Neural cell (in vitro differentiated cells): ENCODE measurements at regions not wholly inside any gene's neighbourhood (a gene's known extent, or its start where the extent isn't known, plus 50 kb on each side); places are given as distances from the start of the nearest gene placed in this dataset.

Experiments used
- H2AFZ ChIP-seq: fragments of 200-600, 300-800 bp; sonication (generic), shearing (Covaris generic); 2 replicates; pipeline ENCODE4 v1.6.0; 2014; ENCODE audit warnings: low read depth, mild to moderate bottlenecking, antibody characterized with exemption, low read length, moderate library complexity
- H3F3A ChIP-seq: fragments of 200-600 bp; shearing (Covaris generic); 2 replicates; pipeline ENCODE4 v1.6.1; 2016; ENCODE audit warnings: mild to moderate bottlenecking, moderate library complexity, mixed read lengths, antibody characterized with exemption, low read length; ENCODE audit not compliant: insufficient read depth, poor library complexity, severe bottlenecking
- H3K27ac ChIP-seq: fragments of 200-600, 300-800 bp; sonication (generic), shearing (Covaris generic); 2 replicates; pipeline ENCODE4 v1.5.1; 2014; ENCODE audit warnings: mild to moderate bottlenecking, low read length, moderate library complexity
- H3K27me3 ChIP-seq: fragments of 300-800, 200-600 bp; sonication (generic), shearing (Covaris generic); 2 replicates; pipeline ENCODE4 v1.6.0; 2014; ENCODE audit warnings: mild to moderate bottlenecking, low read depth, low read length, moderate library complexity; ENCODE audit not compliant: insufficient read depth
- H3K36me3 ChIP-seq: fragments of 300-800, 200-600 bp; sonication (generic), shearing (Covaris generic); 2 replicates; pipeline ENCODE4 v1.5.1; 2014; ENCODE audit warnings: mild to moderate bottlenecking, antibody characterized with exemption, low read length, moderate library complexity; ENCODE audit not compliant: insufficient read depth
- H3K4me2 ChIP-seq: fragments of 300-800, 200-600 bp; sonication (generic), shearing (Covaris generic); 2 replicates; pipeline ENCODE4 v1.6.0; 2014; ENCODE audit warnings: mild to moderate bottlenecking, low read length
- H3K4me3 ChIP-seq: fragments of 300-800, 200-600 bp; sonication (generic), shearing (Covaris generic); 2 replicates; pipeline ENCODE4 v1.5.1; 2014; ENCODE audit warnings: mild to moderate bottlenecking, low read length, moderate library complexity
- H3K79me2 ChIP-seq: fragments of 200-600 bp; shearing (Covaris generic); replicated peaks from 2 replicates; pipeline ENCODE4 v1.6.0; 2014; ENCODE audit warnings: mild to moderate bottlenecking, low read length, moderate library complexity; ENCODE audit not compliant: insufficient read depth
- H3K9ac ChIP-seq: fragments of 300-800, 200-600 bp; sonication (generic), shearing (Covaris generic); 2 replicates; pipeline ENCODE4 v1.6.1; 2016; ENCODE audit warnings: mild to moderate bottlenecking, low read length, mixed read lengths
- H3K9me2 ChIP-seq: fragments of 200-600 bp; shearing (Covaris generic); 2 replicates; pipeline ENCODE4 v1.6.1; 2016; ENCODE audit warnings: mild to moderate bottlenecking, low read length, mixed read lengths; ENCODE audit not compliant: insufficient read depth
- H3K9me3 ChIP-seq: fragments of 200-600, 300-800 bp; sonication (generic), shearing (Covaris generic); 2 replicates; pipeline ENCODE4 v1.6.1; 2016; ENCODE audit warnings: mild to moderate bottlenecking, mixed run types, low read length, moderate library complexity, mixed read lengths
- H4K20me1 ChIP-seq: fragments of 200-600 bp; shearing (Covaris generic); 2 replicates; pipeline ENCODE4 v1.6.1; 2016; ENCODE audit warnings: mild to moderate bottlenecking, mixed run types; ENCODE audit not compliant: insufficient read depth
- EP300 ChIP-seq: fragments of 450-650 bp; conservative IDR thresholded peaks from 2 replicates; pipeline ENCODE4 v1.6.1; 2014; ENCODE audit warnings: antibody characterized with exemption, mild to moderate bottlenecking, moderate library complexity; ENCODE audit not compliant: poor library complexity, severe bottlenecking
- EZH2 ChIP-seq: fragments of 200-600, 300-800 bp; shearing (Covaris generic), sonication (generic); IDR thresholded peaks from 2 replicates; pipeline ENCODE4 v1.6.1; 2014; ENCODE audit warnings: antibody characterized with exemption, low read length, borderline replicate concordance, mild to moderate bottlenecking; ENCODE audit not compliant: insufficient read depth, poor library complexity, severe bottlenecking
- MXI1 ChIP-seq: fragments of 450-650 bp; conservative IDR thresholded peaks from 2 replicates; pipeline ENCODE4 v1.6.1; 2014; ENCODE audit warnings: antibody characterized with exemption, mild to moderate bottlenecking; ENCODE audit not compliant: poor library complexity, severe bottlenecking
- POLR2AphosphoS5 ChIP-seq: IDR thresholded peaks from 2 replicates; pipeline ENCODE4 v1.6.1; 2012
- RAD21 ChIP-seq: fragments of 450-650 bp; conservative IDR thresholded peaks from 2 replicates; pipeline ENCODE4 v1.6.1; 2014; ENCODE audit warnings: antibody characterized with exemption, mild to moderate bottlenecking, moderate library complexity
- SMC3 ChIP-seq: fragments of 450-650 bp; conservative IDR thresholded peaks from 2 replicates; pipeline ENCODE4 v1.6.1; 2014; ENCODE audit warnings: antibody characterized with exemption, mild to moderate bottlenecking, moderate library complexity; ENCODE audit not compliant: poor library complexity
- TAF1 ChIP-seq: IDR thresholded peaks from 2 replicates; pipeline ENCODE4 v1.6.1; 2012; ENCODE audit warnings: low read depth
- TF ChIP-seq, protein P1 (sequence below): fragments of 450-650 bp; IDR thresholded peaks from 2 replicates; pipeline ENCODE4 v1.5.1; 2014; ENCODE audit warnings: antibody characterized with exemption, mild to moderate bottlenecking, moderate library complexity; ENCODE audit not compliant: poor library complexity, severe bottlenecking
- TF ChIP-seq, protein P2 (sequence below): IDR thresholded peaks from 2 replicates; pipeline ENCODE4 v1.6.1; 2012; ENCODE audit warnings: borderline replicate concordance

DNA sequence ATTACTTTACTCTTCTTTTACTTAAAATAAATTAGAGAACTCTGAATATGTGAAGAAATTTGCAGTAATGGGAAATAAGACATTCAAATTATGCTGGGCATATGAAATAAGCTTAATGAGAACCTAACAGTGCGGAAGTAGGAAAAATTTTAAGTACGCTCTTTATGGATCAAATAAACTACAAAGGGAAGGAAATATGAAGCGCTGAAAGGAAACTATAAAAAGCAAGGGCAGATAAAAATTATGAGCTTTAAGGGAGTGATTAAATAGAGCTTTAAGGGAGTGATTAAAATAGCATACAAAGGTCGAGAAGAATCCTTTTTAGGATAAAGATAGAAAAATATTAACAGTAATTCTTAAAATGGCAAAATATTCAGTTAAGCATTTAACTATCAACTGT is 118.3 kb upstream of the AADACL2 start:
- Histone ChIP-seq H3K27ac (no peak overlapping the region), H3K9me2 (no peaks in the 10 kb centered on the region), H3K79me2 (no peaks in the 10 kb centered on the region), H4K20me1 (no peaks in the 10 kb centered on the region), H3K9ac (no peak overlapping the region), H3K27me3 (no peaks in the 10 kb centered on the region), H3K9me3 (no peaks in the 10 kb centered on the region), H2AFZ (no peak overlapping the region), H3K4me2 (no peak overlapping the region), H3K36me3 (no peaks in the 10 kb centered on the region), H3F3A (no peaks in the 10 kb centered on the region), H3K4me3 (no peak overlapping the region)
- TF ChIP-seq EZH2 (no peak), MXI1 (no peak), POLR2AphosphoS5 (no peak), EP300 (no peak), SMC3 (no peak), TAF1 (no peak), RAD21 (no peak)
- TF ChIP-seq, protein P1, sequence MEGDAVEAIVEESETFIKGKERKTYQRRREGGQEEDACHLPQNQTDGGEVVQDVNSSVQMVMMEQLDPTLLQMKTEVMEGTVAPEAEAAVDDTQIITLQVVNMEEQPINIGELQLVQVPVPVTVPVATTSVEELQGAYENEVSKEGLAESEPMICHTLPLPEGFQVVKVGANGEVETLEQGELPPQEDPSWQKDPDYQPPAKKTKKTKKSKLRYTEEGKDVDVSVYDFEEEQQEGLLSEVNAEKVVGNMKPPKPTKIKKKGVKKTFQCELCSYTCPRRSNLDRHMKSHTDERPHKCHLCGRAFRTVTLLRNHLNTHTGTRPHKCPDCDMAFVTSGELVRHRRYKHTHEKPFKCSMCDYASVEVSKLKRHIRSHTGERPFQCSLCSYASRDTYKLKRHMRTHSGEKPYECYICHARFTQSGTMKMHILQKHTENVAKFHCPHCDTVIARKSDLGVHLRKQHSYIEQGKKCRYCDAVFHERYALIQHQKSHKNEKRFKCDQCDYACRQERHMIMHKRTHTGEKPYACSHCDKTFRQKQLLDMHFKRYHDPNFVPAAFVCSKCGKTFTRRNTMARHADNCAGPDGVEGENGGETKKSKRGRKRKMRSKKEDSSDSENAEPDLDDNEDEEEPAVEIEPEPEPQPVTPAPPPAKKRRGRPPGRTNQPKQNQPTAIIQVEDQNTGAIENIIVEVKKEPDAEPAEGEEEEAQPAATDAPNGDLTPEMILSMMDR, result no peak
- TF ChIP-seq, protein P2, sequence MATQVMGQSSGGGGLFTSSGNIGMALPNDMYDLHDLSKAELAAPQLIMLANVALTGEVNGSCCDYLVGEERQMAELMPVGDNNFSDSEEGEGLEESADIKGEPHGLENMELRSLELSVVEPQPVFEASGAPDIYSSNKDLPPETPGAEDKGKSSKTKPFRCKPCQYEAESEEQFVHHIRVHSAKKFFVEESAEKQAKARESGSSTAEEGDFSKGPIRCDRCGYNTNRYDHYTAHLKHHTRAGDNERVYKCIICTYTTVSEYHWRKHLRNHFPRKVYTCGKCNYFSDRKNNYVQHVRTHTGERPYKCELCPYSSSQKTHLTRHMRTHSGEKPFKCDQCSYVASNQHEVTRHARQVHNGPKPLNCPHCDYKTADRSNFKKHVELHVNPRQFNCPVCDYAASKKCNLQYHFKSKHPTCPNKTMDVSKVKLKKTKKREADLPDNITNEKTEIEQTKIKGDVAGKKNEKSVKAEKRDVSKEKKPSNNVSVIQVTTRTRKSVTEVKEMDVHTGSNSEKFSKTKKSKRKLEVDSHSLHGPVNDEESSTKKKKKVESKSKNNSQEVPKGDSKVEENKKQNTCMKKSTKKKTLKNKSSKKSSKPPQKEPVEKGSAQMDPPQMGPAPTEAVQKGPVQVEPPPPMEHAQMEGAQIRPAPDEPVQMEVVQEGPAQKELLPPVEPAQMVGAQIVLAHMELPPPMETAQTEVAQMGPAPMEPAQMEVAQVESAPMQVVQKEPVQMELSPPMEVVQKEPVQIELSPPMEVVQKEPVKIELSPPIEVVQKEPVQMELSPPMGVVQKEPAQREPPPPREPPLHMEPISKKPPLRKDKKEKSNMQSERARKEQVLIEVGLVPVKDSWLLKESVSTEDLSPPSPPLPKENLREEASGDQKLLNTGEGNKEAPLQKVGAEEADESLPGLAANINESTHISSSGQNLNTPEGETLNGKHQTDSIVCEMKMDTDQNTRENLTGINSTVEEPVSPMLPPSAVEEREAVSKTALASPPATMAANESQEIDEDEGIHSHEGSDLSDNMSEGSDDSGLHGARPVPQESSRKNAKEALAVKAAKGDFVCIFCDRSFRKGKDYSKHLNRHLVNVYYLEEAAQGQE, result no peak

DNA sequence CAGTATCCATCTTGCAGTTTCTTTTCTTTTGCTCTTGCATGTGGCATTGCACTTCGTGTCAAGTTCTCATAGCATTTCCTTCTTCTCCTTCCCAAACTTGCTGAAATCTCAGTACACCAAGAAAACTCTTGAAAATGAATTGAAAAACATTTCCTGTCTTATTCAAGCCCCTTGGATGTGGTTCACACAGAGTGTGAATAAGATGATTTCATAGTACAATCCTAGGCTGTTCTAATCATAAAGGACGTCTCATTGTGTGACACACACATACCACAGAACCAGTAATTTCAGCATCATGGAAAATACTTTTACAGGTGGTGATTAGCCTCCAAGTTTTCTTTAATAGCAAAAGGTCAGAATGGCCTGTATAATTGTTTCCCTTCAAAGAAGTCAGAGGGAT is 121.6 kb upstream of the AADACL2 start:
- H3K27ac ChIP-seq, result no peak overlapping the region
- H2AFZ ChIP-seq, result no peak overlapping the region
- H3K27me3 ChIP-seq, result no peaks in the 10 kb centered on the region
- H3K4me2 ChIP-seq, result no peak overlapping the region
- no peaks in the 10 kb centered on the region for H4K20me1 ChIP-seq
- no peaks in the 10 kb centered on the region for H3F3A ChIP-seq
- H3K9me2 ChIP-seq, result no peaks in the 10 kb centered on the region
- no peak overlapping the region for H3K9ac ChIP-seq
- H3K4me3 ChIP-seq, result no peak overlapping the region
- H3K79me2 ChIP-seq, result no peaks in the 10 kb centered on the region
- H3K9me3 ChIP-seq, result no peaks in the 10 kb centered on the region
- TF ChIP-seq EZH2, result no peak
- TF ChIP-seq SMC3, result no peak
- TF ChIP-seq, protein P1, result no peak
- TF ChIP-seq, protein P2, result no peak
- no peak for TF ChIP-seq MXI1
- TF ChIP-seq TAF1, result no peak
- no peak for TF ChIP-seq EP300
- H3K36me3 ChIP-seq, result no peaks in the 10 kb centered on the region
